PC-3 (cell line): ENCODE measurements at regions not wholly inside any gene's neighbourhood (a gene's known extent, or its start where the extent isn't known, plus 50 kb on each side); places are given as distances from the start of the nearest gene placed in this dataset.
"Not testable (repeated sequence)": the region's sequence is repeated elsewhere in the genome, so short reads cannot be mapped to it uniquely, and the experiment has no call there.

ENCODE experiments used
- CTCF ChIP-seq: fragments of 300-600 bp; sonication (generic); conservative IDR thresholded peaks from 2 replicates; pipeline ENCODE4 v1.5.1; 2017; ENCODE audit warnings: antibody characterized with exemption, low read depth, mild to moderate bottlenecking, low read length
- EZH2 ChIP-seq: fragments of 300-600 bp; sonication (generic); IDR thresholded peaks from one replicate; pipeline ENCODE4 v1.6.1; 2017; ENCODE audit warnings: antibody characterized with exemption, mild to moderate bottlenecking, low read length; ENCODE audit not compliant: unreplicated experiment
- EZH2phosphoT487 ChIP-seq: fragments of 300-600 bp; sonication (generic); IDR thresholded peaks from 2 replicates; pipeline ENCODE4 v1.6.1; 2018; ENCODE audit warnings: mild to moderate bottlenecking, antibody characterized with exemption, low read length, borderline replicate concordance

- TF ChIP-seq EZH2phosphoT487, CTCF, EZH2: not testable (repeated sequence)
Measured at GRCh38 chr7:73162680-73163079, 76.8 kb upstream of the SPDYE9 start.
